BLaER1 treated with 17β-estradiol and CSF1 and Interleukin-3, amounts not matched to agents 10 nM and 100 nM (cell line): ENCODE measurements at regions not wholly inside any gene's neighbourhood (a gene's known extent, or its start where the extent isn't known, plus 50 kb on each side); places are given as distances from the start of the nearest gene placed in this dataset.
A peak's percentile ranks its signal among the peaks of the same experiment; 100 is the strongest.

ENCODE experiments used
- H3K27ac ChIP-seq, 11 experiments: shearing (Covaris generic); formaldehyde crosslinking; 2 replicates each; pipeline ENCODE4 v1.8.1; 2022
- H3K27me3 ChIP-seq, 11 experiments: shearing (Covaris generic); formaldehyde crosslinking; 2 replicates each; pipeline ENCODE4 v1.8.1; 2022
- H3K36me3 ChIP-seq, 11 experiments: shearing (Covaris generic); formaldehyde crosslinking; 2 replicates each; pipeline ENCODE4 v1.8.1; 2022
- H3K4me1 ChIP-seq, 10 experiments: shearing (Covaris generic); formaldehyde crosslinking; 2 replicates each; pipeline ENCODE4 v1.8.1; 2022
- H3K4me2 ChIP-seq, 11 experiments: shearing (Covaris generic); formaldehyde crosslinking; 2 replicates each; pipeline ENCODE4 v1.8.1; 2022
- H3K4me3 ChIP-seq, 10 experiments: shearing (Covaris generic); formaldehyde crosslinking; 2 replicates each; pipeline ENCODE4 v1.8.1; 2022
- H3K9ac ChIP-seq, 11 experiments: shearing (Covaris generic); formaldehyde crosslinking; 2 replicates each; pipeline ENCODE4 v1.8.1; 2022
- H3K9me3 ChIP-seq, 11 experiments: shearing (Covaris generic); formaldehyde crosslinking; replicated peaks in 1 of 11; 2 replicates each; pipeline ENCODE4 v1.8.1; 2022
- H4K20me1 ChIP-seq, 11 experiments: shearing (Covaris generic); formaldehyde crosslinking; 2 replicates each; pipeline ENCODE4 v1.8.1; 2022
- Cebpa-rat ChIP-seq, 11 experiments: shearing (Covaris generic); IDR thresholded peaks; 2 replicates each; pipeline ENCODE4 v1.8.1; 2022

DNA sequence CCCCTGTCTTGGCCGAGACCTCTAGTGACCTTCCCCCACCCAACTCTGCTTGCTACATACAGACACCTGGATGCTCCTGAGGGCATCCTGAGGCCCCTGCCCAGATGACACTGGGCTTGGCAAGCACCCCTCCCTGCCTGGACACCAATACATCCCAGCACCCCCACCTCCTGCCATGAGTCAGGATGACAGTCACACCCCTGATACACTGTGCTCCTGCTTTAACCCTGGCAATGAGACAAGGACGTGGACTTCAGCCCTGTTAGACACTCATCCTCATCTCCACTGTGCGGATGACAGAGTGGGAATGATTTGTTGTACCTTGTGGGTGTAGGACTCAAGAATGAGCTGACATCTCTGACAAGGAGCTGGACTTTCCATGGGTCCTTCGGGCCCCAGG, 186.3 kb upstream of the ADCY1 start:
- no peak overlapping the region for H3K4me3 ChIP-seq
- no peaks in the 10 kb centered on the region for H3K36me3 ChIP-seq
- H3K4me1 ChIP-seq = peaks cover 0 to 24% (median 7%) of the 10 kb centered on the region in 10 experiments; a peak in 11 of 20 replicates
- no peak overlapping the region for H3K27ac ChIP-seq
- H4K20me1 ChIP-seq = no peaks in the 10 kb centered on the region
- peaks cover 9 to 32% (median 22%) of the 10 kb centered on the region in 11 experiments for H3K9me3 ChIP-seq
- TF ChIP-seq Cebpa-rat (IDR thresholded peaks at IDR 0.05) = no peak
- no peaks in the 10 kb centered on the region for H3K27me3 ChIP-seq
- no peak overlapping the region for H3K4me2 ChIP-seq
- no peak overlapping the region for H3K9ac ChIP-seq

DNA sequence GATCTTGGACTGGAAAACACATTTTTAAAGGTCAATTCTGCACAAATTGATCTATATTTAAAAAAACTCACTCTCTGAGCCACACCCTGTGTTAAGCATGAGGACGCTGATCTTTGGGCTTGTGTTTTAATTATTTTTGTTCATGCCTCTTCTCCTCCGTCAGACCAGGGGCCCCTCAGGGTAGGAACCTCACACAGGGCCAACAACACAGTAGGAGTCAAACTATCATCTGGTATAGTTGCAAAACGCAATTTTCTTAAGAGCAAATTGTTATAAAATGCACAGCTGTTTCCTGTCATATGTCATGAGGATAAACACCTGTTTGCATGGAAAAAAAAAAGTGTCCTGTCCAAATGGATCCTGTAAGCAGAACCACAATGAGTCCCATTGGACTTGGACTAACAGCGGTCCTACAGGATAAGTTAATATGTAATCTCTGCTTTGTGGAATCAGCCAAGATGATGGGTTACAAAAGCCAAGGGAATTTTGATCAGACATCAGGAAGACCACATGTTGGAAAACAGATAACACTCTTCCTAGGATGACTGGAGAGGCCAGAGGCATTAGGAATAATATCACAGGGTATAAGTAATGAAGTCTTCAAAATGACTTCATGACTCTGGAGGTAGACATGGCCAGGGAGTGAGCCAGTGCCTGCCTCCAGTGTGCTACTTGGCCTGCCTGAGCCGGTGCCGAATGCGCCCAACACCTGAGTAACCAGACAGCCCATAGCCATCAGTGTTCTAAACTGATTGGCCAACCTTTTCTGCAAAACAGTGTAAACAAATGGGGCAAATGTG, 184.9 kb upstream of the ADCY1 start:
- TF ChIP-seq Cebpa-rat (IDR thresholded peaks at IDR 0.05) = no peak
- no peak overlapping the region for H3K27ac ChIP-seq
- no peak overlapping the region for H3K9ac ChIP-seq
- H3K4me2 ChIP-seq = no peak overlapping the region; a peak in 1 of 22 replicates
- no peaks in the 10 kb centered on the region; a peak in 1 of 22 replicates for H3K36me3 ChIP-seq
- no peaks in the 10 kb centered on the region for H3K27me3 ChIP-seq
- H3K4me3 ChIP-seq = no peak overlapping the region
- peaks cover 0 to 24% (median 7%) of the 10 kb centered on the region in 10 experiments; a peak in 11 of 20 replicates for H3K4me1 ChIP-seq
- H3K9me3 ChIP-seq = peaks cover 20 to 32% (median 25%) of the 10 kb centered on the region in 11 experiments
- no peaks in the 10 kb centered on the region for H4K20me1 ChIP-seq

DNA sequence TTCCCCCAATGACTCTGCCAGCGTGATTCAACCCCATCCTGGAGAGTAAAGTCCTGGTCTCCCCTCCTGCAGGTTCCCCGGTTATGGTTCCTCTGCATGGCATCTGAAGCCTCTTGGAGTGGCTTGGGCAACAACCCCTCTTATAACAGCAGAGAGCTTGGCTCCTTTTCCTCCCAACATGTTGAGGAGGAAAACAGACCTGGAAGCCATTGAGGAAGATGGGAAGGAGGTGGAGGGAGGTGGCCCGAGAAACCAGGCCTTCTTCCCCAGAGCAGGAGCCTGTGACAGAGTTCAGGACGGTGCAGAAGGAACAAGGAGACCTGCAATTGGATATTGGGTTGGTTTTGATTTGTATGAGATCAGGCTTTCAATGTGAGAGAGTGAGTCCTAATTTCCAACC, 184.0 kb upstream of the ADCY1 start:
- Histone ChIP-seq H3K4me2 (peak overlapping the region in 5 of 11 experiments; percentile 8 to 72 (median 50); a peak in 9 of 22 replicates), H3K27ac (0 out of 22 replicates have a peak overlapping the region, but pooled peaks of 2 of the 11 experiments have one; percentile 10 to 21), H3K4me1 (peaks cover 0 to 24% (median 7%) of the 10 kb centered on the region in 10 experiments; a peak in 11 of 20 replicates), H3K9ac (no peak overlapping the region), H3K9me3 (peaks cover 29 to 42% (median 34%) of the 10 kb centered on the region in 11 experiments), H3K27me3 (no peaks in the 10 kb centered on the region), H4K20me1 (no peaks in the 10 kb centered on the region), H3K36me3 (no peaks in the 10 kb centered on the region; a peak in 1 of 22 replicates), H3K4me3 (no peak overlapping the region)
- no peak for TF ChIP-seq Cebpa-rat (IDR thresholded peaks at IDR 0.05)

DNA sequence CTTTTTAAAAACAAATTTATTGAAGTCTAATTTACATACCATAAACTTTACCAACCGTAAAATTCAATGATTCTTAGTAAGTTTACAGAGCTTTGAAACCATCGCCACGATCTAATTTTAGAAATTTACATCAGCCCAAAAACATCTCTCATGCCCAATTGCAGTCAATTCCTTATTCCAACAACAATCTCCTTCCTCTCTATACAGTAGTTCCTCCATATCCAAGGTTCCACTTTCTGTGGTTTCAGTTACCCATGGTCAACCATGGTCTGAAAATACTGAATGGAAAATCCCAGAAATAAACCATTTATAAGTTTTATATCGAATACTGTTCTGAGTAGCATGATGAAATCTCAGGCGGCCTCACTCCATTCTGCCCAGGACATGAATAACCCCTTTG, 183.4 kb upstream of the ADCY1 start:
- Histone ChIP-seq H3K36me3 (no peaks in the 10 kb centered on the region; a peak in 1 of 22 replicates), H3K9ac (no peak overlapping the region), H3K4me1 (peaks cover 0 to 24% (median 7%) of the 10 kb centered on the region in 10 experiments; a peak in 11 of 20 replicates), H3K4me3 (no peak overlapping the region), H3K27me3 (no peaks in the 10 kb centered on the region), H3K27ac (0 out of 22 replicates have a peak overlapping the region, but pooled peaks of 1 of the 11 experiments have one; percentile 25), H3K4me2 (peak overlapping the region in 5 of 11 experiments; percentile 8 to 72 (median 50); a peak in 9 of 22 replicates), H3K9me3 (peaks cover 35 to 47% (median 39%) of the 10 kb centered on the region in 11 experiments), H4K20me1 (no peaks in the 10 kb centered on the region)
- TF ChIP-seq Cebpa-rat (IDR thresholded peaks at IDR 0.05) = no peak

DNA sequence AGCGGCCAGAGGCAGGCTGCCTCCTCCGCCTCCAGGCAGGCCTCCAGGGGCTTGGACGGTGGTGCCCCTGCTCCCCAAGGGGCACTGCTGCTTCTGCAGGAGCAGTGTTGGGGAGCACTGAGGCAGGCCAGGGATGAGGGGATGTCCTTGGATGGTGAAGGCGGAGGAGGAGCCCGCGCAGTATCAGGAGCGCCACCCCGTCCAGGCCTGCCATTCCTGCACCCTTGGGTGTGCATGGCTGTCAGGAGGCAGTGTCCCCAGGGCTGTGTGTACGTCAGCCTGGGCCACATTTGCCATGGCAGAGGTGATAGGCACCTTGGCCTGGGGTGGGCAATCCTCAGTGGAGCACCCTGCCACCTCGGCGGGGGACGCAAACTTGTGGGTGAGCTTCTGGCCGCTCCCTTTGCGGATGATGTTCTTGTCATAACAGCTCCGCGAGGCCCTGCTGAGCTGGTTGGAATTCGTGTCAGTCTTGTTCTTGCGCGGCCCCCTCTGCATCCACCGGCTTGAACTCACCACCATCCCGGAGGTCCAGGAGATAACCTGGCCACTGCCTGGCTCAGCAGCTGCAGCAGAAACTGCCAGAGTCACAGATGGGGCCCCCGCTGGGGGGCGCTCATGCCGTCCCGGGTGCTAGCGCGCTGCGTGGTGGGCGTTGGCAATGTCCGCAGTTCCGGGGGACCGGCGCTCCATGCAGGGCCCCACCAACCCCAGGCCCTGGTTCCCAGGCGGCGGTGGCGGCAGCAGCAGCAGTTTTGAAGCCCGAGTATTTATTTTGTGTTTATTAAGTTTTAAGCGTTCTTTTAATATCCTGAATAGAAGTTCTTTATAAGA, 182.3 kb upstream of the ADCY1 start:
- H3K36me3 ChIP-seq = no peaks in the 10 kb centered on the region; a peak in 1 of 22 replicates
- peaks cover 41 to 57% (median 50%) of the 10 kb centered on the region in 11 experiments for H3K9me3 ChIP-seq
- H4K20me1 ChIP-seq = no peaks in the 10 kb centered on the region
- no peak overlapping the region for H3K27ac ChIP-seq
- no peak overlapping the region for H3K4me3 ChIP-seq
- H3K4me2 ChIP-seq = peak overlapping the region in 2 of 11 experiments; percentile 52 to 72; a peak in 3 of 22 replicates
- H3K4me1 ChIP-seq = peaks cover 0 to 24% (median 5%) of the 10 kb centered on the region in 10 experiments; a peak in 10 of 20 replicates
- no peak overlapping the region for H3K9ac ChIP-seq
- no peak for TF ChIP-seq Cebpa-rat (IDR thresholded peaks at IDR 0.05)
- H3K27me3 ChIP-seq = no peaks in the 10 kb centered on the region

DNA sequence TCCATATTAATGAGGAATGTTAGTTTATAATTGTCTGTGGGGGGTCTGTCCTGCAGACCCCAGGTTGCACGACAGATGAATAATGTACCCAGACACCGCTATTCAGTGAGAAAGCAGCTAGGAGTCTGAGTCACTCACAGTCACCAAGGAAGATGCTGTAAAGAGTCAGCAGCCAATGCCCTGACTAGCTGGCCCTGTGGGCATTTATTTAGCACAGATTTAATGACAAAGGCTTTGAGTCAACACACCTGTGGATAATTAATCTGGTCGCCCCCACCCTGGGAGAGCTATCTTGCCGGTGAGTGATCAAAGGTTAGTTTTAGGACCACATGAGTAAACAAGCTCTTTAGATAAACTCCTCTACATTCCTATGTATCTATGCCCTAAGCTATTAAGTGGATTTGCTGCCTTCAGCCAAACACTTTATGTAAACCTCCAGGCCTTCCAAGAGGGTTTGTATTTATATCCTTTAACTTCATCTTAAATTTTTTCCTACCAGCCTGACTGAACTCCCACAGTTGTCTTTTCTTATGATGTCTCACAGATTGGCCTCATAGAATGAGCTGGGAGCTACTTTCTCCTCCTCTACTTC, 180.0 kb upstream of the ADCY1 start:
- no peak for TF ChIP-seq Cebpa-rat (IDR thresholded peaks at IDR 0.05)
- H4K20me1 ChIP-seq = no peaks in the 10 kb centered on the region
- no peak overlapping the region for H3K4me2 ChIP-seq
- H3K36me3 ChIP-seq = no peaks in the 10 kb centered on the region; a peak in 1 of 22 replicates
- peaks cover 44 to 76% (median 70%) of the 10 kb centered on the region in 11 experiments for H3K9me3 ChIP-seq
- no peak overlapping the region for H3K4me3 ChIP-seq
- no peak overlapping the region for H3K27ac ChIP-seq
- H3K4me1 ChIP-seq = peaks cover 0 to 24% (median 9%) of the 10 kb centered on the region in 10 experiments; a peak in 11 of 20 replicates
- H3K9ac ChIP-seq = no peak overlapping the region
- no peaks in the 10 kb centered on the region for H3K27me3 ChIP-seq

DNA sequence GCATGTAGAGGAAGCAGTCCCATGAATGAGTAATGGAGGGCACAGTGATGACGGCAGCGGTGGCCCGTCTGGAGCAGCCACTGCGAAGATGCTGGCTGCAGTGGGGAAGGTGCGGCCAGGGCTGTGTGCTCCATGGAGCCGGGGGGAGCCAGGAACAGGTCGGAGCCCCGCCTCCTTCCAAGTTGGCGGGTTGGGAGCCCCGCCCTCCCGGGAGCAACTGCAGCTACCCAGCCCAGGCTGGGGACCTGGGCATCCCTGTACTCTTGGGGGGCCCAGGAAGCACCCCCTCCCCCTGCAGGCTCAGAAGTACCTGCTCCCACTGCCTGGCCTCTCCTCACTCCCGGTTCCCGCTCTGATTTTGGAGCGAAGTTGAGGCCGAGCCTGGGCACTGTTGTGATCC, 175.1 kb upstream of the ADCY1 start:
- no peaks in the 10 kb centered on the region for H4K20me1 ChIP-seq
- H3K9me3 ChIP-seq = peaks cover 33 to 73% (median 49%) of the 10 kb centered on the region in 11 experiments
- H3K27ac ChIP-seq = peak overlapping the region in 3 of 11 experiments; percentile 15 to 34 (median 31); a peak in 3 of 22 replicates
- no peak overlapping the region for H3K4me3 ChIP-seq
- 0 out of 22 replicates have a peak overlapping the region, but pooled peaks of 1 of the 11 experiments have one; percentile 16 for H3K4me2 ChIP-seq
- H3K4me1 ChIP-seq = peaks cover 10 to 44% (median 33%) of the 10 kb centered on the region in 10 experiments; a peak in 19 of 20 replicates
- no peaks in the 10 kb centered on the region; a peak in 1 of 22 replicates for H3K36me3 ChIP-seq
- no peaks in the 10 kb centered on the region for H3K27me3 ChIP-seq
- TF ChIP-seq Cebpa-rat (IDR thresholded peaks at IDR 0.05) = no peak
- H3K9ac ChIP-seq = no peak overlapping the region

DNA sequence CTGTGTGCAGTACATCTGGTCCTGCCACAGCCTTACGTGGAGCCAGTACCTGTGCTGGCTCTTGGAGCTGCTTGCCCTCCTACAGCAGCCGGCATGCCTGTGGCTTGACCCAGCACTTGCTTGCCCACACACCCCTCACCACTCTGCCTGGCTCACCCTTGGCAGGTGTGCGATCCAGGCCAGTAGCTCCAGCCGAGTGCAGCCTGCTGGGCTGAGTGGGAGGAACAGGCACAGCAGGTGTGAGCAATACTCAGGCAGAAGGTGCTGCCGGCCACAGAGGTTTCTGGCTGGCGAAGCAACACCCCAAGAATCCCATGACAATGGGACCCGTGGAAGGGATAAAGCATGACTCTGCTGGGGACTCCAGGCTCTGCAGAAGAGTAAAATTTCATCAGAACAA, 173.5 kb upstream of the ADCY1 start:
- no peak for TF ChIP-seq Cebpa-rat (IDR thresholded peaks at IDR 0.05)
- H3K4me2 ChIP-seq = peak overlapping the region in 6 of 11 experiments; percentile 79 to 90 (median 84); a peak in 5 of 22 replicates
- no peak overlapping the region for H3K4me3 ChIP-seq
- H3K36me3 ChIP-seq = no peaks in the 10 kb centered on the region
- H4K20me1 ChIP-seq = no peaks in the 10 kb centered on the region
- no peaks in the 10 kb centered on the region for H3K27me3 ChIP-seq
- no peak overlapping the region for H3K9ac ChIP-seq
- H3K9me3 ChIP-seq = peaks cover 17 to 65% (median 34%) of the 10 kb centered on the region in 11 experiments; a peak in 21 of 22 replicates
- peak overlapping the region in 7 of 11 experiments; percentile 20 to 86 (median 72); a peak in 10 of 22 replicates for H3K27ac ChIP-seq
- H3K4me1 ChIP-seq = peaks cover 10 to 52% (median 37%) of the 10 kb centered on the region in 10 experiments; a peak in 19 of 20 replicates
